B cell (primary cell): ENCODE measurements at regions not wholly inside any gene's neighbourhood (a gene's known extent, or its start where the extent isn't known, plus 50 kb on each side); places are given as distances from the start of the nearest gene placed in this dataset.

Experiments used
- EZH2 ChIP-seq: IDR thresholded peaks from 2 replicates; pipeline ENCODE4 v1.6.1; 2012; ENCODE audit warnings: borderline replicate concordance, low read depth, mild to moderate bottlenecking, moderate library complexity, low read length; ENCODE audit not compliant: insufficient read depth, poor library complexity, severe bottlenecking
- TF ChIP-seq, protein P1 (sequence below): fragments of 200-600 bp; IDR thresholded peaks from one replicate; pipeline ENCODE4 v1.8.0; 2022; ENCODE audit warnings: antibody characterized with exemption, mild to moderate bottlenecking

DNA sequence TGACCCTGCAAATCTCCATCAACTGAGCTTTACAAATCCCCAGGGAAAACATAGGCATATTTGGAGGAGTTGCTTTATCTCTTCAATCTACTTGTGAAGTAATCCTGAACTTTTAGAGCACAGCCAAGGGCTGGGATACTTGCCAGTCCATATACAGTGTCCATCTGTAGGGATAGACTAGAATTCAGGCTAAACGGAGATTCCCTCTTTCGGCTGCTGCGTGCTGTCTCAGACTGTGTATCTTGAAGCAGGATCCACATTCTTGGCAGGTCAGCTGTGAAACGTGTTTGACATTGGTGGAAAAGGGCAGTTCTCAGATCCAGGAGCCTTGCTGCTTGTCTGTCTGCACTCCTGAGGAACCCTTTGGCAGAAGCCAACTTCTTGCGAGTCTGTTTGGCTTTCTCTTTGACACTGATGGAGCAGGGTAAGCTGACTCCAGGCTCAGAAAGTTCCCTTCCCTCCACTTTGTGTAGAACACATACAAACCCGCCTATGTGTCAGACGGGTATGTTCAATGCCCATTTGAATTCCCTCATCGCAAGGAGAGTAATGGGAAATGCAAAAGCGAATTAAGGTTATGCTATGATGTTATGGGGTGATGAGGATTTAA, 221.8 kb downstream of the MAP2K4 start:
- no peak for TF ChIP-seq EZH2
- TF ChIP-seq, protein P1, sequence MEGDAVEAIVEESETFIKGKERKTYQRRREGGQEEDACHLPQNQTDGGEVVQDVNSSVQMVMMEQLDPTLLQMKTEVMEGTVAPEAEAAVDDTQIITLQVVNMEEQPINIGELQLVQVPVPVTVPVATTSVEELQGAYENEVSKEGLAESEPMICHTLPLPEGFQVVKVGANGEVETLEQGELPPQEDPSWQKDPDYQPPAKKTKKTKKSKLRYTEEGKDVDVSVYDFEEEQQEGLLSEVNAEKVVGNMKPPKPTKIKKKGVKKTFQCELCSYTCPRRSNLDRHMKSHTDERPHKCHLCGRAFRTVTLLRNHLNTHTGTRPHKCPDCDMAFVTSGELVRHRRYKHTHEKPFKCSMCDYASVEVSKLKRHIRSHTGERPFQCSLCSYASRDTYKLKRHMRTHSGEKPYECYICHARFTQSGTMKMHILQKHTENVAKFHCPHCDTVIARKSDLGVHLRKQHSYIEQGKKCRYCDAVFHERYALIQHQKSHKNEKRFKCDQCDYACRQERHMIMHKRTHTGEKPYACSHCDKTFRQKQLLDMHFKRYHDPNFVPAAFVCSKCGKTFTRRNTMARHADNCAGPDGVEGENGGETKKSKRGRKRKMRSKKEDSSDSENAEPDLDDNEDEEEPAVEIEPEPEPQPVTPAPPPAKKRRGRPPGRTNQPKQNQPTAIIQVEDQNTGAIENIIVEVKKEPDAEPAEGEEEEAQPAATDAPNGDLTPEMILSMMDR = no peak
